ENCODE measurements at regions not wholly inside any gene's neighbourhood (a gene's known extent, or its start where the extent isn't known, plus 50 kb on each side); places are given as distances from the start of the nearest gene placed in this dataset.

DNA sequence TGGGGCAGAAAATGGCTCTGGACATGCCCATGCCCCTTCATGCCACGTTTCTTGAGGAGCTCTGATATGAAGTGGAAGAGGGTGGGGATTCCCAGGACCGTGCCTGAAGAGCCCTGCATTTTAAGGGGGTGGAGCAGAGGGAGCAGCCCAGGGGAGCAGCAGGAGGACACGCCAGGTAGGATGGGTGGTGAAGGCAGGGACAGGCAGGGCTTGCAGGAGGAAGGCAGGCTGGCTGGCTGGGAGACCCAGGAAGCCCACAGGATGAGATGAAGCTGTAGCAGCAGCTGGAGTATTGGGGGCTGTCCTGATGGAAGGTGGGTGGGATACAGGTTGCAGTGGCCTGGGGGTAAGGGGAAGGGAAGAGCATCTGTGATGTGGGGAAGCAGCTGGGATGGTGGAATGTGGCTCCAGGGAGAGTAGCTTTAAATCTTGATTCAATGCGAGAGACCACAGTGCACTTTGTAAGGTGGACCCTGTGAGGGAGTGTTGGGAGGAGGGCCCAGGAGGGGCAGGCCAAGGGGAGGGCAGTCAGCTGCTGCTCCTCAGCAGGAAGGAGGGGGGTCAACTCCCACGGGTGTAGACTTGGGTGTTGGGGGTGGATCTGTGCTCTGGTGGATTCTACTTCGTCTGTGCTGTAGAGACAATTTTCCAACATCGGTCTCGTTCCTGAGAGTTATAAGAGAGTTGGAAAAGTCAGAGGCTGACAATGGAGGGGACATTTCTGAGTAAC, 242.6 kb upstream of the IRX4 start:
- BruUV-seq (replicated peaks), result no TSS peak
- intact Hi-C loops (cut with micrococcal nuclease), result no loop called here

DNA sequence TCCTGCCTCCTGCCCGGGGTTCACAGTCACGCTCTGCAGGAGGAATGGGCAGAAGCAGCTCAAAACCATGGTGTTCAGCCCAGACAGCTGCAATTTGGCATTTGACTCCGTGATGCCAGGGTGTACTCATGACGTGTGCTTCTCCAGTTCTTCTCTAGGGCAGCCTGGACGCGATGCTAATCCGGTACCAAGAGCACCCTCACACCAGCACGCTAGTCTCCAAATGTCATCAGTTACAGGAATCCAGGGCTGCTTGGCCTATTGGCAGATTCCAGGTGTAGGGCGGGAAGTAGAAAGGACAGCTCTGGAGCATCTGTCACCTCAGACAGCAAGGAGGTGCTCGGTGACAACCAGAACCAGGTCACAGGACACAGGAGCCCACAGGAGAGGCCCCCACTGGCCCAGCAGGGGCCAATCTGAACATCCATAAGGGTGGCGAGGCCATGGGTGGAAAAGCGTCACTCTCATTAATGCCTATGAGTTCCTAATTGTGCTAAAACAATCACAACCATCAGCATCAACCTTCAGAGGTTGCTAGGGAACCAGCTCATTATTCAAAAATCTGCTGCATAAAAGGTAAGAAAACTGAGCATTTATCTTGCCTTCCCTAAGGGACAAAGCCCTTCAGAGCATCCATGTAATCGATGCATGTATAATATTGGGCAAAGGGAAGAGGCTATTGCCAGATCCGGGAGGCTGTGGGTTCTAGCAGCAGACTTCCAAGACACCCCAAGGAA, 241.9 kb upstream of the IRX4 start:
- ChIA-PET CTCF (interaction anchor here (1.0 kb wide), 1 partner anchor 25 kb away, joined by 4 read pairs; no protein-coding TSS in a partner anchor), POLR2A (interaction anchor here (0.7 kb wide), 1 partner anchor 573 kb away, joined by 5 read pairs; no protein-coding TSS in a partner anchor)
- Mint-ChIP-seq H3K4me3 (ENCODE audit: unreplicated experiment) (no peak overlapping the region), H3K9me3 (ENCODE audit: unreplicated experiment) (no peaks in the 10 kb centered on the region), H3K4me1 (ENCODE audit: insufficient read depth, unreplicated experiment) (no peaks in the 10 kb centered on the region), H3K27me3 (ENCODE audit: insufficient read depth, unreplicated experiment) (peaks cover 45% of the 10 kb centered on the region), H3K27ac (ENCODE audit: low read depth, unreplicated experiment) (no peak overlapping the region), H3K36me3 (ENCODE audit: insufficient read depth, unreplicated experiment) (no peaks in the 10 kb centered on the region)
- intact Hi-C loops (cut with micrococcal nuclease), result no loop called here
- DNase-seq (ENCODE audit: unreplicated experiment), result no peak
- no TSS peak for BruUV-seq (replicated peaks)
- TF ChIP-seq, protein P1, sequence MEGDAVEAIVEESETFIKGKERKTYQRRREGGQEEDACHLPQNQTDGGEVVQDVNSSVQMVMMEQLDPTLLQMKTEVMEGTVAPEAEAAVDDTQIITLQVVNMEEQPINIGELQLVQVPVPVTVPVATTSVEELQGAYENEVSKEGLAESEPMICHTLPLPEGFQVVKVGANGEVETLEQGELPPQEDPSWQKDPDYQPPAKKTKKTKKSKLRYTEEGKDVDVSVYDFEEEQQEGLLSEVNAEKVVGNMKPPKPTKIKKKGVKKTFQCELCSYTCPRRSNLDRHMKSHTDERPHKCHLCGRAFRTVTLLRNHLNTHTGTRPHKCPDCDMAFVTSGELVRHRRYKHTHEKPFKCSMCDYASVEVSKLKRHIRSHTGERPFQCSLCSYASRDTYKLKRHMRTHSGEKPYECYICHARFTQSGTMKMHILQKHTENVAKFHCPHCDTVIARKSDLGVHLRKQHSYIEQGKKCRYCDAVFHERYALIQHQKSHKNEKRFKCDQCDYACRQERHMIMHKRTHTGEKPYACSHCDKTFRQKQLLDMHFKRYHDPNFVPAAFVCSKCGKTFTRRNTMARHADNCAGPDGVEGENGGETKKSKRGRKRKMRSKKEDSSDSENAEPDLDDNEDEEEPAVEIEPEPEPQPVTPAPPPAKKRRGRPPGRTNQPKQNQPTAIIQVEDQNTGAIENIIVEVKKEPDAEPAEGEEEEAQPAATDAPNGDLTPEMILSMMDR (IDR thresholded peaks at IDR 0.05; ENCODE audit: unreplicated experiment), result no peak

More for the DNA sequence above, 242.6 kb upstream of the IRX4 start:
- H3K27ac Mint-ChIP-seq (ENCODE audit: low read depth, unreplicated experiment), result no peak overlapping the region
- DNase-seq (ENCODE audit: unreplicated experiment), result no peak
- H3K4me3 Mint-ChIP-seq (ENCODE audit: unreplicated experiment), result no peak overlapping the region
- no peaks in the 10 kb centered on the region for H3K36me3 Mint-ChIP-seq (ENCODE audit: insufficient read depth, unreplicated experiment)
- TF ChIP-seq, protein P1 (IDR thresholded peaks at IDR 0.05; ENCODE audit: unreplicated experiment), result no peak
- CTCF ChIA-PET, result interaction anchor here (1.0 kb wide), 1 partner anchor 24 kb away, joined by 4 read pairs; no protein-coding TSS in a partner anchor
- no peaks in the 10 kb centered on the region for H3K4me1 Mint-ChIP-seq (ENCODE audit: insufficient read depth, unreplicated experiment)
- H3K27me3 Mint-ChIP-seq (ENCODE audit: insufficient read depth, unreplicated experiment), result peaks cover 41% of the 10 kb centered on the region
- POLR2A ChIA-PET, result interaction anchor here (0.6 to 0.7 kb wide), 2 partner anchors 193 to 573 kb away, joined by 3 to 5 read pairs; no protein-coding TSS in a partner anchor
- no peaks in the 10 kb centered on the region for H3K9me3 Mint-ChIP-seq (ENCODE audit: unreplicated experiment)

DNA sequence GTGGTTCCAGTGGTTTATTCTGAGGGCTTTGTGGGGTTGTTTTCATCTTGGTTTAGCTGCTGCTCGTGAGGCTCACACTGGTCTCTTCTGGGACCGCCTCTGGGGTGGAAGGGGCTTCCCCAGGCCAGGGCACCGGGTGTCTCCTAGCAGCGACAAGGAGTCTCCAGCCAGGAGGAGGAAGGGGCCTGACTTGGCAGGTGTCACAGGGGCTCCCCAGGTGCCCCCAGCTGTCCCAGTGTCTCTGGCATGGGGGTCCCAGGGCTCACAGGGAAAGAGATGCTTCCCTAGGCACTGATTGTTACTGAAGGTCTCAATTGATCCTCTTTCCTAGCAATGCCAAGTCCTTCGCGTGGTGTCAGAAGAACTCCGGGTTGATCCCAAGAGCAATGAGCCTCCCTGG, 241.1 kb upstream of the IRX4 start:
- no peaks in the 10 kb centered on the region for H3K9me3 Mint-ChIP-seq (ENCODE audit: unreplicated experiment)
- POLR2A ChIA-PET, result no interaction called here
- no peak for DNase-seq (ENCODE audit: unreplicated experiment)
- H3K27ac Mint-ChIP-seq (ENCODE audit: low read depth, unreplicated experiment), result no peak overlapping the region
- CTCF ChIA-PET, result no interaction called here
- no peaks in the 10 kb centered on the region for H3K36me3 Mint-ChIP-seq (ENCODE audit: insufficient read depth, unreplicated experiment)
- H3K27me3 Mint-ChIP-seq (ENCODE audit: insufficient read depth, unreplicated experiment), result peaks cover 47% of the 10 kb centered on the region
- no peak overlapping the region for H3K4me3 Mint-ChIP-seq (ENCODE audit: unreplicated experiment)
- intact Hi-C loops (cut with micrococcal nuclease), result no loop called here
- no peaks in the 10 kb centered on the region for H3K4me1 Mint-ChIP-seq (ENCODE audit: insufficient read depth, unreplicated experiment)
- TF ChIP-seq, protein P1 (IDR thresholded peaks at IDR 0.05; ENCODE audit: unreplicated experiment), result no peak
- BruUV-seq (replicated peaks), result no TSS peak

DNA sequence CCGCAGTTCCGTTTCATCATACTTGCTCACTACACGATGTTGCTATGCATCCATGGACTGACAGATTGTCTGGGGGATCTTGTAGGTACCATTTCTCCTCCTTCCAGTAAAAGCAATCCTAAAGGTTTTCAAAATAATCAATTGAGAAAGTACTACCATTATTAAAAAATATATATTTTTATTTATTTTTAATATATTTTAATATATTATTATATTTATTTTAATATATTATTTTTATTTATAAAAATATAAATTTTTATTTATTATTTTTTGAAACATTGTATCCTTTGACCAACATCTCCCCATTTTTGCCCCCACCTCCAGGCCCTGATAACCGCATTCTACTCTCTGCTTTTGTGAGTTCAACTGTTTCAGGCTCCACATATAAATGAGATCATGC, 237.6 kb upstream of the IRX4 start:
- DNase-seq (ENCODE audit: unreplicated experiment), result no peak

More for the DNA sequence above, 237.6 kb upstream of the IRX4 start:
- Mint-ChIP-seq H3K4me1 (ENCODE audit: insufficient read depth, unreplicated experiment) (no peaks in the 10 kb centered on the region), H3K27ac (ENCODE audit: low read depth, unreplicated experiment) (no peak overlapping the region), H3K36me3 (ENCODE audit: insufficient read depth, unreplicated experiment) (no peaks in the 10 kb centered on the region), H3K9me3 (ENCODE audit: unreplicated experiment) (no peaks in the 10 kb centered on the region), H3K4me3 (ENCODE audit: unreplicated experiment) (no peak overlapping the region), H3K27me3 (ENCODE audit: insufficient read depth, unreplicated experiment) (peaks cover 43% of the 10 kb centered on the region)
- TF ChIP-seq, protein P1 (IDR thresholded peaks at IDR 0.05; ENCODE audit: unreplicated experiment), result no peak
- no TSS peak for BruUV-seq (replicated peaks)
- ChIA-PET POLR2A (no interaction called here), CTCF (no interaction called here)
- intact Hi-C loops (cut with micrococcal nuclease), result no loop called here

Data from MCF 10A (cell line).